ENCODE measurements at regions not wholly inside any gene's neighbourhood (a gene's known extent, or its start where the extent isn't known, plus 50 kb on each side); places are given as distances from the start of the nearest gene placed in this dataset.

- Histone ChIP-seq H3K9me3 (ENCODE audit: insufficient read depth, low read length, severe bottlenecking) (no peaks in the 10 kb centered on the region), H3K27me3 (ENCODE audit: insufficient read depth, low read length, poor library complexity) (peaks cover 8% of the 10 kb centered on the region), H3K9ac (ENCODE audit: low read depth, low read length) (no peak overlapping the region), H3K4me2 (ENCODE audit: insufficient read depth, low read length) (no peak overlapping the region), H3K4me3 (ENCODE audit: low read depth in 1 of 2, low read length in 2 of 2) (no peak overlapping the region), H3K27ac (ENCODE audit: low read length) (no peak overlapping the region), H4K20me1 (ENCODE audit: insufficient read depth, low read length) (no peaks in the 10 kb centered on the region), H2AFZ (ENCODE audit: low read depth, low read length) (no peak overlapping the region), H3K4me1 (ENCODE audit: insufficient read depth, low read length) (peaks cover 20% of the 10 kb centered on the region), H3K36me3 (ENCODE audit: insufficient read depth, low read length) (no peaks in the 10 kb centered on the region), H3K79me2 (ENCODE audit: insufficient read depth, low read length) (no peaks in the 10 kb centered on the region)
- DNase-seq, result no peak
- TF ChIP-seq CTCF (IDR thresholded peaks at IDR 0.05; ENCODE audit: borderline replicate concordance, extremely low read depth, low read length, poor library complexity, severe bottlenecking) (no peak), EZH2 (IDR thresholded peaks at IDR 0.05; ENCODE audit: borderline replicate concordance, low read depth, low read length, severe bottlenecking) (no peak)
- ATAC-seq (ENCODE audit: insufficient read depth, low read depth), result no peak
Observed at GRCh38 chr2:217091531-217091930, 231.7 kb upstream of the TNP1 start.

GRCh38 chr2:217090884-217091283 is 231.0 kb upstream of the TNP1 start:
- Histone ChIP-seq H3K4me3 (ENCODE audit: low read depth in 1 of 2, low read length in 2 of 2) (no peak overlapping the region), H3K27me3 (ENCODE audit: insufficient read depth, low read length, poor library complexity) (peaks cover 4% of the 10 kb centered on the region), H3K9me3 (ENCODE audit: insufficient read depth, low read length, severe bottlenecking) (no peaks in the 10 kb centered on the region), H3K4me2 (ENCODE audit: insufficient read depth, low read length) (0 out of 2 replicates have a peak overlapping the region, but pooled peaks have one; percentile 45), H3K36me3 (ENCODE audit: insufficient read depth, low read length) (no peaks in the 10 kb centered on the region), H4K20me1 (ENCODE audit: insufficient read depth, low read length) (no peaks in the 10 kb centered on the region), H3K27ac (ENCODE audit: low read length) (no peak overlapping the region), H2AFZ (ENCODE audit: low read depth, low read length) (no peak overlapping the region), H3K4me1 (ENCODE audit: insufficient read depth, low read length) (peaks cover 20% of the 10 kb centered on the region), H3K79me2 (ENCODE audit: insufficient read depth, low read length) (no peaks in the 10 kb centered on the region), H3K9ac (ENCODE audit: low read depth, low read length) (no peak overlapping the region)
- ATAC-seq (ENCODE audit: insufficient read depth, low read depth), result no peak
- no peak for TF ChIP-seq CTCF (IDR thresholded peaks at IDR 0.05; ENCODE audit: borderline replicate concordance, extremely low read depth, low read length, poor library complexity, severe bottlenecking)
- no peak for DNase-seq

GRCh38 chr2:217090024-217090473 is 230.2 kb upstream of the TNP1 start:
- Histone ChIP-seq H3K4me3 (ENCODE audit: low read depth in 1 of 2, low read length in 2 of 2) (peak overlapping the region in 1 of 2 experiments; percentile 14; a peak in 3 of 4 replicates), H3K4me1 (ENCODE audit: insufficient read depth, low read length) (peaks cover 20% of the 10 kb centered on the region), H3K9me3 (ENCODE audit: insufficient read depth, low read length, severe bottlenecking) (no peaks in the 10 kb centered on the region), H3K4me2 (ENCODE audit: insufficient read depth, low read length) (peak overlapping the region; percentile 45), H3K27me3 (ENCODE audit: insufficient read depth, low read length, poor library complexity) (no peaks in the 10 kb centered on the region), H3K79me2 (ENCODE audit: insufficient read depth, low read length) (no peaks in the 10 kb centered on the region), H3K27ac (ENCODE audit: low read length) (peak overlapping the region; percentile 61), H4K20me1 (ENCODE audit: insufficient read depth, low read length) (no peaks in the 10 kb centered on the region), H2AFZ (ENCODE audit: low read depth, low read length) (peak overlapping the region; percentile 61; the same call in 1 of the 2 replicates), H3K9ac (ENCODE audit: low read depth, low read length) (peak overlapping the region; percentile 31), H3K36me3 (ENCODE audit: insufficient read depth, low read length) (no peaks in the 10 kb centered on the region)
- TF ChIP-seq CTCF (IDR thresholded peaks at IDR 0.05; ENCODE audit: borderline replicate concordance, extremely low read depth, low read length, poor library complexity, severe bottlenecking), result no peak
- no peak for TF ChIP-seq EZH2 (IDR thresholded peaks at IDR 0.05; ENCODE audit: borderline replicate concordance, low read depth, low read length, severe bottlenecking)
- DNase-seq (peak; percentile 36), ATAC-seq (ENCODE audit: insufficient read depth, low read depth) (peak; percentile 95)

- Histone ChIP-seq H3K4me2 (ENCODE audit: insufficient read depth, low read length) (no peak overlapping the region), H3K4me3 (ENCODE audit: low read depth in 1 of 2, low read length in 2 of 2) (no peak overlapping the region), H3K27ac (ENCODE audit: low read length) (no peak overlapping the region), H4K20me1 (ENCODE audit: insufficient read depth, low read length) (no peaks in the 10 kb centered on the region), H3K36me3 (ENCODE audit: insufficient read depth, low read length) (no peaks in the 10 kb centered on the region), H3K27me3 (ENCODE audit: insufficient read depth, low read length, poor library complexity) (no peaks in the 10 kb centered on the region), H3K9me3 (ENCODE audit: insufficient read depth, low read length, severe bottlenecking) (no peaks in the 10 kb centered on the region), H2AFZ (ENCODE audit: low read depth, low read length) (no peak overlapping the region), H3K4me1 (ENCODE audit: insufficient read depth, low read length) (peaks cover 20% of the 10 kb centered on the region), H3K9ac (ENCODE audit: low read depth, low read length) (no peak overlapping the region), H3K79me2 (ENCODE audit: insufficient read depth, low read length) (no peaks in the 10 kb centered on the region)
- DNase-seq (no peak), ATAC-seq (ENCODE audit: insufficient read depth, low read depth) (no peak)
- TF ChIP-seq CTCF (IDR thresholded peaks at IDR 0.05; ENCODE audit: borderline replicate concordance, extremely low read depth, low read length, poor library complexity, severe bottlenecking), result no peak
- no peak for TF ChIP-seq EZH2 (IDR thresholded peaks at IDR 0.05; ENCODE audit: borderline replicate concordance, low read depth, low read length, severe bottlenecking)
Observed at GRCh38 chr2:217086718-217087117, 226.9 kb upstream of the TNP1 start.
